GM21423 (cell line): ENCODE measurements at regions not wholly inside any gene's neighbourhood (a gene's known extent, or its start where the extent isn't known, plus 50 kb on each side); places are given as distances from the start of the nearest gene placed in this dataset.
"Not testable (repeated sequence)": the region's sequence is repeated elsewhere in the genome, so short reads cannot be mapped to it uniquely, and the experiment has no call there.

ENCODE experiments used
- ATAC-seq: cut with Tn5 transposase; IDR thresholded peaks from one replicate; pipeline ENCODE4 v1.9.1; 2021; ENCODE audit warnings: mild to moderate bottlenecking, moderate library complexity; ENCODE audit not compliant: unreplicated experiment

- no peak for ATAC-seq
Observed at GRCh38 chr6:164741938-164742451, 567.4 kb downstream of the C6orf118 start.

- not testable (repeated sequence) for ATAC-seq
Observed at GRCh38 chr6:164736090-164736489, 573.3 kb downstream of the C6orf118 start.

- no peak for ATAC-seq
Observed at GRCh38 chr6:164731539-164731938, 577.9 kb downstream of the C6orf118 start.

GRCh38 chr6:164721460-164721859, 587.9 kb downstream of the C6orf118 start:
- ATAC-seq: no peak

- no peak for ATAC-seq
Observed at GRCh38 chr6:164700497-164700896, 608.9 kb downstream of the C6orf118 start.

- ATAC-seq: no peak
Observed at GRCh38 chr6:164695896-164696295, 613.5 kb downstream of the C6orf118 start.

- ATAC-seq: no peak
Observed at GRCh38 chr6:164694386-164694785, 615.0 kb downstream of the C6orf118 start.

- ATAC-seq: no peak
Observed at GRCh38 chr6:164693944-164694343, 615.5 kb downstream of the C6orf118 start.

- no peak for ATAC-seq
Observed at GRCh38 chr6:164692772-164693510, 616.5 kb downstream of the C6orf118 start.

- ATAC-seq: no peak
Observed at GRCh38 chr6:164690702-164691500, 618.5 kb downstream of the C6orf118 start.

GRCh38 chr6:164690241-164690640, 619.2 kb downstream of the C6orf118 start:
- ATAC-seq: no peak

- no peak for ATAC-seq
Observed at GRCh38 chr6:164665328-164665727, 644.1 kb downstream of the C6orf118 start.

- ATAC-seq: no peak
Observed at GRCh38 chr6:164663634-164664033, 645.8 kb downstream of the C6orf118 start.

GRCh38 chr6:164661716-164662115, 647.7 kb downstream of the C6orf118 start:
- no peak for ATAC-seq

GRCh38 chr6:164660781-164661180, 648.6 kb downstream of the C6orf118 start:
- no peak for ATAC-seq

- no peak for ATAC-seq
Observed at GRCh38 chr6:164640956-164641355, 668.4 kb downstream of the C6orf118 start.

GRCh38 chr6:164628302-164628931, 681.0 kb downstream of the C6orf118 start:
- ATAC-seq: no peak

- no peak for ATAC-seq
Observed at GRCh38 chr6:164616917-164617524, 692.4 kb downstream of the C6orf118 start.

GRCh38 chr6:164612751-164613150, 696.7 kb downstream of the C6orf118 start:
- no peak for ATAC-seq

- ATAC-seq: not testable (repeated sequence)
Observed at GRCh38 chr6:164610859-164611258, 698.5 kb downstream of the C6orf118 start.

- not testable (repeated sequence) for ATAC-seq
Observed at GRCh38 chr6:164602415-164602814, 707.0 kb downstream of the C6orf118 start.
